ENCODE measurements at regions not wholly inside any gene's neighbourhood (a gene's known extent, or its start where the extent isn't known, plus 50 kb on each side); places are given as distances from the start of the nearest gene placed in this dataset.

- TF ChIP-seq, protein P1, sequence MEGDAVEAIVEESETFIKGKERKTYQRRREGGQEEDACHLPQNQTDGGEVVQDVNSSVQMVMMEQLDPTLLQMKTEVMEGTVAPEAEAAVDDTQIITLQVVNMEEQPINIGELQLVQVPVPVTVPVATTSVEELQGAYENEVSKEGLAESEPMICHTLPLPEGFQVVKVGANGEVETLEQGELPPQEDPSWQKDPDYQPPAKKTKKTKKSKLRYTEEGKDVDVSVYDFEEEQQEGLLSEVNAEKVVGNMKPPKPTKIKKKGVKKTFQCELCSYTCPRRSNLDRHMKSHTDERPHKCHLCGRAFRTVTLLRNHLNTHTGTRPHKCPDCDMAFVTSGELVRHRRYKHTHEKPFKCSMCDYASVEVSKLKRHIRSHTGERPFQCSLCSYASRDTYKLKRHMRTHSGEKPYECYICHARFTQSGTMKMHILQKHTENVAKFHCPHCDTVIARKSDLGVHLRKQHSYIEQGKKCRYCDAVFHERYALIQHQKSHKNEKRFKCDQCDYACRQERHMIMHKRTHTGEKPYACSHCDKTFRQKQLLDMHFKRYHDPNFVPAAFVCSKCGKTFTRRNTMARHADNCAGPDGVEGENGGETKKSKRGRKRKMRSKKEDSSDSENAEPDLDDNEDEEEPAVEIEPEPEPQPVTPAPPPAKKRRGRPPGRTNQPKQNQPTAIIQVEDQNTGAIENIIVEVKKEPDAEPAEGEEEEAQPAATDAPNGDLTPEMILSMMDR (conservative IDR thresholded peaks at IDR 0.05): no peak
- no peaks in the 10 kb centered on the region for H3K79me2 ChIP-seq (ENCODE audit: insufficient read depth, low read length)
- H3K9me3 ChIP-seq (ENCODE audit: control insufficient read depth, low read depth, low read length): no peaks in the 10 kb centered on the region
- no peak overlapping the region for H3K23ac ChIP-seq (ENCODE audit: insufficient read length, low read depth, low read length)
- H3K9ac ChIP-seq (ENCODE audit: extremely low read depth, insufficient read length, low read length): no peak overlapping the region
- H2AK5ac ChIP-seq (ENCODE audit: insufficient read length, low read length): no peak overlapping the region
- H4K20me1 ChIP-seq (ENCODE audit: control insufficient read depth, insufficient read depth, insufficient read length): no peaks in the 10 kb centered on the region
- no peak overlapping the region for H2BK5ac ChIP-seq (ENCODE audit: insufficient read length, low read length)
- H2AFZ ChIP-seq (ENCODE audit: low read length): no peak overlapping the region
- H2BK20ac ChIP-seq (ENCODE audit: low read depth, low read length, poor library complexity, severe bottlenecking): no peak overlapping the region
- no peak overlapping the region for H3K4me2 ChIP-seq (ENCODE audit: insufficient read depth, insufficient read length, low read length)
- H3K23me2 ChIP-seq (ENCODE audit: insufficient read length, low read depth, low read length, poor library complexity, severe bottlenecking): no peaks in the 10 kb centered on the region
- H3K9me3 Mint-ChIP-seq: no peaks in the 10 kb centered on the region; a peak in 1 of 5 replicates
- no peak overlapping the region for H3K27ac Mint-ChIP-seq
- no peak overlapping the region for H3K14ac ChIP-seq (ENCODE audit: insufficient read depth, low read length)
- peaks cover 1 to 2% of the 10 kb centered on the region in 2 experiments; a peak in 3 of 4 replicates for H3K4me1 Mint-ChIP-seq
- no peak overlapping the region for H3T11ph ChIP-seq (ENCODE audit: low read length)
- no peaks in the 10 kb centered on the region for H3K27me3 ChIP-seq (ENCODE audit: insufficient read depth, low read length)
- no CpG with 5 or more reads among the region's 1 CpG for WGBS (ENCODE audit: extremely low coverage, insufficient read length, low lambda C conversion rate)
- H3K27me3 Mint-ChIP-seq (ENCODE audit: low read depth): no peaks in the 10 kb centered on the region
- no peak overlapping the region for H2BK120ac ChIP-seq (ENCODE audit: low read depth, low read length, poor library complexity, severe bottlenecking)
- DNase-seq: no peak
- H3K18ac ChIP-seq (ENCODE audit: insufficient read length, low read depth, low read length): no peak overlapping the region
- no peak overlapping the region for H4K91ac ChIP-seq (ENCODE audit: insufficient read length, low read depth, low read length)
- H3K36me3 Mint-ChIP-seq (ENCODE audit: insufficient read depth in 1 of 3, low read depth in 3 of 3): no peaks in the 10 kb centered on the region
- no peaks in the 10 kb centered on the region; the same call in 1 of the 2 replicates for H3K4me1 ChIP-seq (ENCODE audit: insufficient read depth, low read length)
- H4K8ac ChIP-seq (replicated peaks; ENCODE audit: insufficient read length, low read depth, low read length): no peak overlapping the region
- H3K4ac ChIP-seq (ENCODE audit: low read depth, low read length): no peak overlapping the region
- no peaks in the 10 kb centered on the region for H3K79me1 ChIP-seq (ENCODE audit: insufficient read depth, low read depth, low read length, poor library complexity, severe bottlenecking)
- no peak overlapping the region for H2BK15ac ChIP-seq (ENCODE audit: low read depth, low read length)
- H4K5ac ChIP-seq (ENCODE audit: insufficient read length, low read depth, low read length): no peak overlapping the region
- H2BK12ac ChIP-seq (ENCODE audit: insufficient read length, low read depth, low read length): no peak overlapping the region
- H3K56ac ChIP-seq (ENCODE audit: insufficient read length, low read depth, low read length): no peak overlapping the region
- no peak overlapping the region for H3K27ac ChIP-seq (ENCODE audit: insufficient read length, low read depth, low read length)
- no peak overlapping the region for H3K4me3 Mint-ChIP-seq
Observed at GRCh38 chr9:117528225-117528624, 113.4 kb upstream of the ASTN2 start.
